ENCODE measurements at regions not wholly inside any gene's neighbourhood (a gene's known extent, or its start where the extent isn't known, plus 50 kb on each side); places are given as distances from the start of the nearest gene placed in this dataset.

DNA sequence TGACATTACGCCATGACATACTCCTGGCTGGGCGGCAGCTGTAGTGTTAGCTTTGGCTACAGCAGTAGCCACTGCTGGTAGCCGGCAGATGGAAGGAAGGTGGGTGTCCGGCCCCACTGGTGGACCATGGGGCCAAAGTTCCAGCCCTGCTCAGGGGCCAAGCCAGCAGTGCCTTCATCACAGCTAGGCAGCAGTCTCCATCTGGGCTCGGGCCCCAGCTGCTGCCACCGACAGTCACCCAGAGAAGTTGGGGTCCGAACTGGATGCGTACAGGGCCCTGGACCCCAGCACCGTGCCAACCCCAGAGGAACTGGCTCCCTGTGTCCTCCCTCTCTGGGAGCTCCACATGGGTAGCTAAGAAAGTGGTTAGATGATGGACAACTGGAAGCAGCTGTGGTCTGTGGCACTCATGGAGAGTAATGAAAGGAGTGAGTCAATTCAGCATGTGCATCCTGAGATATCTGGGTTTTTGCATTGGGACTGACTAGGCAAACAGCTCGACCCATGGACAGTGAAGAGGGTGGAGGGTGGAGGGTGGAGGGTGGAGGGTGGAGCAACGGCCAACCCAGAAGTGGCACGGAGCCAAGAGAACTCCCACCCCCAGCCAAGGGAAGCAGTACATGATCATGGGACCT, 366.6 kb upstream of the GRIA3 start:
- Histone ChIP-seq H3K4me2 (ENCODE audit: low read length) (no peak overlapping the region), H3K4me1 (ENCODE audit: low read length) (no peaks in the 10 kb centered on the region), H3K79me2 (ENCODE audit: low read length) (no peaks in the 10 kb centered on the region), H3K9me3 (ENCODE audit: insufficient read depth, low read length) (no peaks in the 10 kb centered on the region), H3K9ac (ENCODE audit: low read length) (no peak overlapping the region), H3K27me3 (ENCODE audit: low read depth, low read length) (no peaks in the 10 kb centered on the region), H3K4me3 (ENCODE audit: low read length) (no peak overlapping the region), H4K20me1 (ENCODE audit: insufficient read depth, low read length) (no peaks in the 10 kb centered on the region), H2AFZ (ENCODE audit: low read depth, low read length) (no peak overlapping the region), H3K27ac (ENCODE audit: low read length) (no peak overlapping the region), H3K36me3 (replicated peaks; ENCODE audit: low read depth, low read length) (no peaks in the 10 kb centered on the region)
- TF ChIP-seq CTCF (IDR thresholded peaks at IDR 0.05; ENCODE audit: low read depth, low read length): no peak
- no peak for TF ChIP-seq EZH2phosphoT487 (IDR thresholded peaks at IDR 0.05; ENCODE audit: low read depth)

DNA sequence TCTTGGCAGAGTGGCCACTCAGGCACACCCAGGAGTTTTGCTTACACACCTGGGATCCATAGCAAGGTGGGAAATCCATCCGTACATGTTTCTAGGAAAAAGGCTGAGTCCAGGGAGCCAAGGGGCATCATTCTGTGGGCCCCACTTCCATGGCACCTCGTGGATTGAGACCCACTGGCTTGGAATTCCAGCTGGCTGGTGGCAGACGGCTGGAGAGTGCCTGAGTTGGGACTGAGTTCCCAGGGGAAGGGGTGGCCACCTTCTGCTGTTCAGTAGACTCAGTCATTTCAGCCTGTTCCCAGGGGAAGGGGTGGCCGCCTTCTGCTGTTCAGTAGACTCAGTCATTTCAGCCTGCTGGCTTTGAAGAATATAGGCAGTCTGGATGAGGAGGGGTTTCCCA, 366.0 kb upstream of the GRIA3 start:
- Histone ChIP-seq H3K4me1 (ENCODE audit: low read length) (no peaks in the 10 kb centered on the region), H3K79me2 (ENCODE audit: low read length) (no peaks in the 10 kb centered on the region), H3K27me3 (ENCODE audit: low read depth, low read length) (no peaks in the 10 kb centered on the region), H3K4me3 (ENCODE audit: low read length) (no peak overlapping the region), H2AFZ (ENCODE audit: low read depth, low read length) (no peak overlapping the region), H3K27ac (ENCODE audit: low read length) (no peak overlapping the region), H3K9me3 (ENCODE audit: insufficient read depth, low read length) (no peaks in the 10 kb centered on the region), H4K20me1 (ENCODE audit: insufficient read depth, low read length) (no peaks in the 10 kb centered on the region), H3K4me2 (ENCODE audit: low read length) (no peak overlapping the region), H3K36me3 (replicated peaks; ENCODE audit: low read depth, low read length) (no peaks in the 10 kb centered on the region), H3K9ac (ENCODE audit: low read length) (no peak overlapping the region)
- TF ChIP-seq CTCF (IDR thresholded peaks at IDR 0.05; ENCODE audit: low read depth, low read length) (no peak), EZH2phosphoT487 (IDR thresholded peaks at IDR 0.05; ENCODE audit: low read depth) (no peak)

DNA sequence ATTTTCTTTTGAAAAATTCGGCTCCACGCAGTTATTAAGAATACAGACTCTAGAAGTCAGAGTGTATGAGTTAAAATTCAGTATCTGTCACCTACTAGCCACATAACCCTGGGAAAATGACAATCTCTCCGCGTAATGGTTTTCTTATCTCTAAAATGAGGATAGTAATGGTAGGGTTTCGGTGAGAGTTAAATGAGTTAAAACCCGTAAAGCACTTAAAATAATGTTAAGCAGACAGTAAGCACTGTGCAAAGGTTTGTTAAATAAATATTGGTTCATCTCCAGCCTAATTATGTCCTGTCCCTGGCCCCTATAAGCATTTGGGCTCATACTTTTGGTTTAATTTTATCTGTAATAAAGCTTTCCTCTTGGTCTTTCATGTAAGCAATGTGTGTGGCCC, 350.8 kb upstream of the GRIA3 start:
- no peaks in the 10 kb centered on the region for H3K9me3 ChIP-seq (ENCODE audit: insufficient read depth, low read length)
- H3K4me3 ChIP-seq (ENCODE audit: low read length): no peak overlapping the region
- H3K9ac ChIP-seq (ENCODE audit: low read length): no peak overlapping the region
- no peaks in the 10 kb centered on the region for H3K79me2 ChIP-seq (ENCODE audit: low read length)
- H2AFZ ChIP-seq (ENCODE audit: low read depth, low read length): no peak overlapping the region
- H3K4me1 ChIP-seq (ENCODE audit: low read length): no peaks in the 10 kb centered on the region
- TF ChIP-seq CTCF (IDR thresholded peaks at IDR 0.05; ENCODE audit: low read depth, low read length) (no peak), EZH2phosphoT487 (IDR thresholded peaks at IDR 0.05; ENCODE audit: low read depth) (no peak)
- no peaks in the 10 kb centered on the region for H3K36me3 ChIP-seq (replicated peaks; ENCODE audit: low read depth, low read length)
- no peak overlapping the region for H3K4me2 ChIP-seq (ENCODE audit: low read length)
- H3K27me3 ChIP-seq (ENCODE audit: low read depth, low read length): no peaks in the 10 kb centered on the region
- H4K20me1 ChIP-seq (ENCODE audit: insufficient read depth, low read length): no peaks in the 10 kb centered on the region
- H3K27ac ChIP-seq (ENCODE audit: low read length): no peak overlapping the region

DNA sequence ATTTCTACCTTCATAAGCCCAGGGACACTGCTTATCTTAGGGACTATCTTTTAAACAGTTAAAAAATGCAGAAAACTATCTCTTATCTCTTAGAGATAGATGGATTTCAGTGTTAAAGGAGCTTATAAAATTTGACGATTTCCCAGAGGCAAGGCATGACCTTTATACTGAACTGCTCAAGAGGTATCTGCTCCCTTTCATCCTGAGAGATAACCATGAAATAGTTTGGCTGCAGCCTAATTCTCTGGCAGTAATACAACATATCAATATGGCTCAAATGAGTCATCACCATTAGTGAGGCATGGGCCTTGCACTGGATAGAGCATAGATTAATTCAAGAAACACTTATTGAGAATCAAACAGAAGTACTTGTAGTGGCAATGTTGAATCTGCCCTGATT, 348.2 kb upstream of the GRIA3 start:
- H3K9me3 ChIP-seq (ENCODE audit: insufficient read depth, low read length): no peaks in the 10 kb centered on the region
- no peak overlapping the region for H3K9ac ChIP-seq (ENCODE audit: low read length)
- no peak for TF ChIP-seq EZH2phosphoT487 (IDR thresholded peaks at IDR 0.05; ENCODE audit: low read depth)
- no peak for TF ChIP-seq CTCF (IDR thresholded peaks at IDR 0.05; ENCODE audit: low read depth, low read length)
- no peak overlapping the region for H3K27ac ChIP-seq (ENCODE audit: low read length)
- no peaks in the 10 kb centered on the region for H3K79me2 ChIP-seq (ENCODE audit: low read length)
- no peak overlapping the region for H2AFZ ChIP-seq (ENCODE audit: low read depth, low read length)
- H3K4me2 ChIP-seq (ENCODE audit: low read length): no peak overlapping the region
- peaks cover 12% of the 10 kb centered on the region for H3K4me1 ChIP-seq (ENCODE audit: low read length)
- no peaks in the 10 kb centered on the region for H3K36me3 ChIP-seq (replicated peaks; ENCODE audit: low read depth, low read length)
- no peak overlapping the region for H3K4me3 ChIP-seq (ENCODE audit: low read length)
- H3K27me3 ChIP-seq (ENCODE audit: low read depth, low read length): no peaks in the 10 kb centered on the region
- no peaks in the 10 kb centered on the region for H4K20me1 ChIP-seq (ENCODE audit: insufficient read depth, low read length)
